ENCODE measurements at regions not wholly inside any gene's neighbourhood (a gene's known extent, or its start where the extent isn't known, plus 50 kb on each side); places are given as distances from the start of the nearest gene placed in this dataset.

GRCh38 chr13:89027694-89028306 lies 1356.6 kb downstream of the SLITRK5 start:
- no peaks in the 10 kb centered on the region for H3K4me1 ChIP-seq (ENCODE audit: control insufficient read depth in 2 of 2, insufficient read depth in 2 of 2, low read length in 2 of 2)
- no peaks in the 10 kb centered on the region for H3K36me3 ChIP-seq (ENCODE audit: control insufficient read depth in 2 of 2, insufficient read depth in 2 of 2, low read length in 1 of 2)
- H3K27ac ChIP-seq (ENCODE audit: low read depth in 1 of 2, low read length in 1 of 2): no peak overlapping the region
- H3K4me3 ChIP-seq (ENCODE audit: low read length in 2 of 2): no peak overlapping the region
- DNase-seq (ENCODE audit: low read depth in 6 of 9, low spot score in 9 of 9): no peak
- H3K9me3 ChIP-seq (ENCODE audit: control insufficient read depth in 2 of 2, insufficient read depth in 1 of 2, low read length in 1 of 2): no peaks in the 10 kb centered on the region
- WGBS: 93% methylated on average over 3 of the region's 3 CpGs
- no peaks in the 10 kb centered on the region for H3K27me3 ChIP-seq (ENCODE audit: control insufficient read depth in 2 of 2, insufficient read depth in 1 of 2, low read length in 1 of 2)

- H3K27ac ChIP-seq (ENCODE audit: low read depth in 1 of 2, low read length in 1 of 2): no peak overlapping the region
- no peaks in the 10 kb centered on the region for H3K27me3 ChIP-seq (ENCODE audit: control insufficient read depth in 2 of 2, insufficient read depth in 1 of 2, low read length in 1 of 2)
- H3K9me3 ChIP-seq (ENCODE audit: control insufficient read depth in 2 of 2, insufficient read depth in 1 of 2, low read length in 1 of 2): no peaks in the 10 kb centered on the region
- no peak for DNase-seq (ENCODE audit: low read depth in 6 of 9, low spot score in 9 of 9)
- H3K4me3 ChIP-seq (ENCODE audit: low read length in 2 of 2): no peak overlapping the region
- no peaks in the 10 kb centered on the region for H3K36me3 ChIP-seq (ENCODE audit: control insufficient read depth in 2 of 2, insufficient read depth in 2 of 2, low read length in 1 of 2)
- WGBS: 63% methylated on average over 2 of the region's 2 CpGs
- H3K4me1 ChIP-seq (ENCODE audit: control insufficient read depth in 2 of 2, insufficient read depth in 2 of 2, low read length in 2 of 2): no peaks in the 10 kb centered on the region
These were observed 1357.9 kb downstream of the SLITRK5 start for GRCh38 chr13:89029062-89029461.

GRCh38 chr13:89034015-89034414 lies 1362.8 kb downstream of the SLITRK5 start:
- WGBS: 100% methylated on average over 1 of the region's 1 CpG
- Histone ChIP-seq H3K27me3 (ENCODE audit: control insufficient read depth in 2 of 2, insufficient read depth in 1 of 2, low read length in 1 of 2) (no peaks in the 10 kb centered on the region), H3K27ac (ENCODE audit: low read depth in 1 of 2, low read length in 1 of 2) (no peak overlapping the region), H3K9me3 (ENCODE audit: control insufficient read depth in 2 of 2, insufficient read depth in 1 of 2, low read length in 1 of 2) (no peaks in the 10 kb centered on the region), H3K4me3 (ENCODE audit: low read length in 2 of 2) (no peak overlapping the region), H3K4me1 (ENCODE audit: control insufficient read depth in 2 of 2, insufficient read depth in 2 of 2, low read length in 2 of 2) (no peaks in the 10 kb centered on the region), H3K36me3 (ENCODE audit: control insufficient read depth in 2 of 2, insufficient read depth in 2 of 2, low read length in 1 of 2) (no peaks in the 10 kb centered on the region)
- no peak for DNase-seq (ENCODE audit: low read depth in 6 of 9, low spot score in 9 of 9)

GRCh38 chr13:89052699-89053098 lies 1381.5 kb downstream of the SLITRK5 start:
- Histone ChIP-seq H3K4me3 (ENCODE audit: low read length in 2 of 2) (no peak overlapping the region), H3K27ac (ENCODE audit: low read depth in 1 of 2, low read length in 1 of 2) (no peak overlapping the region), H3K27me3 (ENCODE audit: control insufficient read depth in 2 of 2, insufficient read depth in 1 of 2, low read length in 1 of 2) (no peaks in the 10 kb centered on the region), H3K9me3 (ENCODE audit: control insufficient read depth in 2 of 2, insufficient read depth in 1 of 2, low read length in 1 of 2) (no peaks in the 10 kb centered on the region), H3K36me3 (ENCODE audit: control insufficient read depth in 2 of 2, insufficient read depth in 2 of 2, low read length in 1 of 2) (no peaks in the 10 kb centered on the region), H3K4me1 (ENCODE audit: control insufficient read depth in 2 of 2, insufficient read depth in 2 of 2, low read length in 2 of 2) (no peaks in the 10 kb centered on the region)
- 87% methylated on average over 3 of the region's 3 CpGs for WGBS
- DNase-seq (ENCODE audit: low read depth in 6 of 9, low spot score in 9 of 9): no peak

- WGBS: 96% methylated on average over 1 of the region's 1 CpG
These were observed 1382.2 kb downstream of the SLITRK5 start for GRCh38 chr13:89053418-89053817.

GRCh38 chr13:89057274-89057673 lies 1386.1 kb downstream of the SLITRK5 start:
- DNase-seq (ENCODE audit: low read depth in 6 of 9, low spot score in 9 of 9): no peak
- no peaks in the 10 kb centered on the region for H3K4me1 ChIP-seq (ENCODE audit: control insufficient read depth in 2 of 2, insufficient read depth in 2 of 2, low read length in 2 of 2)
- H3K4me3 ChIP-seq (ENCODE audit: low read length in 2 of 2): no peak overlapping the region
- no peaks in the 10 kb centered on the region for H3K36me3 ChIP-seq (ENCODE audit: control insufficient read depth in 2 of 2, insufficient read depth in 2 of 2, low read length in 1 of 2)
- H3K27ac ChIP-seq (ENCODE audit: low read depth in 1 of 2, low read length in 1 of 2): no peak overlapping the region
- H3K9me3 ChIP-seq (ENCODE audit: control insufficient read depth in 2 of 2, insufficient read depth in 1 of 2, low read length in 1 of 2): no peaks in the 10 kb centered on the region
- no peaks in the 10 kb centered on the region for H3K27me3 ChIP-seq (ENCODE audit: control insufficient read depth in 2 of 2, insufficient read depth in 1 of 2, low read length in 1 of 2)

More at GRCh38 chr13:89053418-89053817, 1382.2 kb downstream of the SLITRK5 start:
- no peak for DNase-seq (ENCODE audit: low read depth in 6 of 9, low spot score in 9 of 9)
- H3K36me3 ChIP-seq (ENCODE audit: control insufficient read depth in 2 of 2, insufficient read depth in 2 of 2, low read length in 1 of 2): no peaks in the 10 kb centered on the region
- no peak overlapping the region for H3K27ac ChIP-seq (ENCODE audit: low read depth in 1 of 2, low read length in 1 of 2)
- H3K4me3 ChIP-seq (ENCODE audit: low read length in 2 of 2): no peak overlapping the region
- no peaks in the 10 kb centered on the region for H3K9me3 ChIP-seq (ENCODE audit: control insufficient read depth in 2 of 2, insufficient read depth in 1 of 2, low read length in 1 of 2)
- H3K4me1 ChIP-seq (ENCODE audit: control insufficient read depth in 2 of 2, insufficient read depth in 2 of 2, low read length in 2 of 2): no peaks in the 10 kb centered on the region
- H3K27me3 ChIP-seq (ENCODE audit: control insufficient read depth in 2 of 2, insufficient read depth in 1 of 2, low read length in 1 of 2): no peaks in the 10 kb centered on the region

GRCh38 chr13:89057862-89058261 lies 1386.7 kb downstream of the SLITRK5 start:
- no peak for DNase-seq (ENCODE audit: low read depth in 6 of 9, low spot score in 9 of 9)
- no peaks in the 10 kb centered on the region for H3K27me3 ChIP-seq (ENCODE audit: control insufficient read depth in 2 of 2, insufficient read depth in 1 of 2, low read length in 1 of 2)
- no peak overlapping the region for H3K4me3 ChIP-seq (ENCODE audit: low read length in 2 of 2)
- no peaks in the 10 kb centered on the region for H3K36me3 ChIP-seq (ENCODE audit: control insufficient read depth in 2 of 2, insufficient read depth in 2 of 2, low read length in 1 of 2)
- no peak overlapping the region for H3K27ac ChIP-seq (ENCODE audit: low read depth in 1 of 2, low read length in 1 of 2)
- WGBS: 96% methylated on average over 3 of the region's 3 CpGs
- H3K4me1 ChIP-seq (ENCODE audit: control insufficient read depth in 2 of 2, insufficient read depth in 2 of 2, low read length in 2 of 2): no peaks in the 10 kb centered on the region
- no peaks in the 10 kb centered on the region for H3K9me3 ChIP-seq (ENCODE audit: control insufficient read depth in 2 of 2, insufficient read depth in 1 of 2, low read length in 1 of 2)

GRCh38 chr13:89061821-89062220 lies 1390.7 kb downstream of the SLITRK5 start:
- H3K27me3 ChIP-seq (ENCODE audit: control insufficient read depth in 2 of 2, insufficient read depth in 1 of 2, low read length in 1 of 2): no peaks in the 10 kb centered on the region
- no peak overlapping the region for H3K4me3 ChIP-seq (ENCODE audit: low read length in 2 of 2)
- 100% methylated on average over 1 of the region's 1 CpG for WGBS
- H3K27ac ChIP-seq (ENCODE audit: low read depth in 1 of 2, low read length in 1 of 2): no peak overlapping the region
- DNase-seq (ENCODE audit: low read depth in 6 of 9, low spot score in 9 of 9): no peak
- no peaks in the 10 kb centered on the region for H3K4me1 ChIP-seq (ENCODE audit: control insufficient read depth in 2 of 2, insufficient read depth in 2 of 2, low read length in 2 of 2)
- no peaks in the 10 kb centered on the region for H3K36me3 ChIP-seq (ENCODE audit: control insufficient read depth in 2 of 2, insufficient read depth in 2 of 2, low read length in 1 of 2)
- no peaks in the 10 kb centered on the region for H3K9me3 ChIP-seq (ENCODE audit: control insufficient read depth in 2 of 2, insufficient read depth in 1 of 2, low read length in 1 of 2)

GRCh38 chr13:89066868-89067466 lies 1395.8 kb downstream of the SLITRK5 start:
- Histone ChIP-seq H3K9me3 (ENCODE audit: control insufficient read depth in 2 of 2, insufficient read depth in 1 of 2, low read length in 1 of 2) (no peaks in the 10 kb centered on the region), H3K27ac (ENCODE audit: low read depth in 1 of 2, low read length in 1 of 2) (no peak overlapping the region), H3K4me3 (ENCODE audit: low read length in 2 of 2) (no peak overlapping the region), H3K4me1 (ENCODE audit: control insufficient read depth in 2 of 2, insufficient read depth in 2 of 2, low read length in 2 of 2) (no peaks in the 10 kb centered on the region), H3K36me3 (ENCODE audit: control insufficient read depth in 2 of 2, insufficient read depth in 2 of 2, low read length in 1 of 2) (no peaks in the 10 kb centered on the region), H3K27me3 (ENCODE audit: control insufficient read depth in 2 of 2, insufficient read depth in 1 of 2, low read length in 1 of 2) (no peaks in the 10 kb centered on the region)
- 60% methylated on average over 9 of the region's 9 CpGs for WGBS
- peak in 8 of 9 donors; percentile 4 to 55 (median 11) for DNase-seq (ENCODE audit: low read depth in 6 of 9, low spot score in 9 of 9)

All from thymus (tissue), 11 donors.